Loucy (cell line): ENCODE measurements at regions not wholly inside any gene's neighbourhood (a gene's known extent, or its start where the extent isn't known, plus 50 kb on each side); places are given as distances from the start of the nearest gene placed in this dataset.

Source experiments
- H2AFZ ChIP-seq: fragments of 200-600 bp; sonication (generic); 2 replicates; pipeline ENCODE4 v1.6.0; 2016; ENCODE audit warnings: antibody characterized with exemption, mild to moderate bottlenecking, low read length, moderate library complexity
- H3F3A ChIP-seq: fragments of 200-600 bp; 2 replicates; pipeline ENCODE4 v1.6.0; 2016; ENCODE audit warnings: antibody characterized with exemption, low read depth, mild to moderate bottlenecking
- H3K27me3 ChIP-seq: fragments of 200-600 bp; sonication (generic); 2 replicates; pipeline ENCODE4 v1.6.1; 2014; ENCODE audit warnings: low read length, mild to moderate bottlenecking; ENCODE audit not compliant: insufficient read depth, poor library complexity, severe bottlenecking
- H3K36me3 ChIP-seq: fragments of 200-600 bp; sonication (generic); 2 replicates; pipeline ENCODE4 v1.6.1; 2016; ENCODE audit warnings: low read length; ENCODE audit not compliant: insufficient read depth
- H3K4me1 ChIP-seq: fragments of 200-600 bp; sonication (generic); 2 replicates; pipeline ENCODE4 v1.5.1; 2014; ENCODE audit warnings: low read length, mild to moderate bottlenecking; ENCODE audit not compliant: insufficient read depth, poor library complexity, severe bottlenecking
- H3K4me2 ChIP-seq: fragments of 200-600 bp; sonication (generic); 2 replicates; pipeline ENCODE4 v1.6.0; 2014; ENCODE audit warnings: antibody characterized with exemption, low read length, low read depth, mild to moderate bottlenecking; ENCODE audit not compliant: poor library complexity, severe bottlenecking
- H3K4me3 ChIP-seq: fragments of 200-600 bp; sonication (generic); 2 replicates; pipeline ENCODE4 v1.5.1; 2014; ENCODE audit warnings: low read length, mild to moderate bottlenecking, mixed read lengths; ENCODE audit not compliant: poor library complexity, severe bottlenecking
- H3K79me2 ChIP-seq: fragments of 200-600 bp; sonication (generic); 2 replicates; pipeline ENCODE4 v1.6.1; 2014; ENCODE audit warnings: low read length; ENCODE audit not compliant: insufficient read depth
- H3K9ac ChIP-seq: fragments of 200-600 bp; sonication (generic); 2 replicates; pipeline ENCODE4 v1.6.0; 2014; ENCODE audit warnings: mild to moderate bottlenecking, low read depth, low read length, moderate library complexity; ENCODE audit not compliant: poor library complexity, severe bottlenecking
- H3K9me2 ChIP-seq: fragments of 200-600 bp; sonication (generic); replicated peaks from 2 replicates; pipeline ENCODE4 v1.6.1; 2016; ENCODE audit warnings: low read depth, low read length, mixed read lengths
- H3K9me3 ChIP-seq: fragments of 200-600 bp; sonication (generic); 2 replicates; pipeline ENCODE4 v1.6.1; 2014; ENCODE audit warnings: mild to moderate bottlenecking, antibody characterized with exemption, low read length, low read depth; ENCODE audit not compliant: insufficient read depth
- H4K20me1 ChIP-seq: fragments of 200-600 bp; sonication (generic); 2 replicates; pipeline ENCODE4 v1.6.0; 2014; ENCODE audit warnings: antibody characterized with exemption, low read length, mild to moderate bottlenecking; ENCODE audit not compliant: insufficient read depth, poor library complexity, severe bottlenecking
- CTCF ChIP-seq: fragments of 200-600 bp; sonication (generic); conservative IDR thresholded peaks from 2 replicates; pipeline ENCODE4 v1.5.1; 2014; ENCODE audit warnings: mild to moderate bottlenecking, antibody characterized with exemption, low read length
- EZH2phosphoT487 ChIP-seq: fragments of 200-600 bp; IDR thresholded peaks from 2 replicates; pipeline ENCODE4 v1.6.1; 2018; ENCODE audit warnings: antibody characterized with exemption, mild to moderate bottlenecking, moderate library complexity, borderline replicate concordance

GRCh38 chr11:121794671-121795141 lies 321.3 kb downstream of the BLID start:
- H3K79me2 ChIP-seq = no peaks in the 10 kb centered on the region
- H4K20me1 ChIP-seq = no peaks in the 10 kb centered on the region
- H2AFZ ChIP-seq = no peak overlapping the region
- no peaks in the 10 kb centered on the region for H3K4me1 ChIP-seq
- TF ChIP-seq EZH2phosphoT487 (no peak), CTCF (no peak)
- H3F3A ChIP-seq = no peaks in the 10 kb centered on the region
- no peaks in the 10 kb centered on the region for H3K9me3 ChIP-seq
- H3K4me3 ChIP-seq = no peak overlapping the region
- no peaks in the 10 kb centered on the region for H3K9me2 ChIP-seq
- no peaks in the 10 kb centered on the region for H3K27me3 ChIP-seq
- H3K9ac ChIP-seq = no peak overlapping the region
- no peak overlapping the region for H3K4me2 ChIP-seq
- H3K36me3 ChIP-seq = no peaks in the 10 kb centered on the region

- H3K9me3 ChIP-seq = no peaks in the 10 kb centered on the region
- no peaks in the 10 kb centered on the region for H3K9me2 ChIP-seq
- H2AFZ ChIP-seq = no peak overlapping the region
- H3K27me3 ChIP-seq = no peaks in the 10 kb centered on the region
- no peak overlapping the region for H3K4me3 ChIP-seq
- no peak overlapping the region for H3K4me2 ChIP-seq
- no peaks in the 10 kb centered on the region for H3K4me1 ChIP-seq
- H4K20me1 ChIP-seq = no peaks in the 10 kb centered on the region
- H3K9ac ChIP-seq = no peak overlapping the region
- no peak for TF ChIP-seq CTCF
- no peaks in the 10 kb centered on the region for H3F3A ChIP-seq
- H3K36me3 ChIP-seq = no peaks in the 10 kb centered on the region
- no peaks in the 10 kb centered on the region for H3K79me2 ChIP-seq
Observed at GRCh38 chr11:121793916-121794315, 322.1 kb downstream of the BLID start.

GRCh38 chr11:121793291-121793690 lies 322.7 kb downstream of the BLID start:
- Histone ChIP-seq H3K4me3 (no peak overlapping the region), H3K4me2 (no peak overlapping the region), H3K9ac (no peak overlapping the region), H3K9me2 (no peaks in the 10 kb centered on the region), H3K4me1 (no peaks in the 10 kb centered on the region), H3K27me3 (no peaks in the 10 kb centered on the region), H3K79me2 (no peaks in the 10 kb centered on the region), H3K36me3 (no peaks in the 10 kb centered on the region), H3K9me3 (no peaks in the 10 kb centered on the region), H2AFZ (no peak overlapping the region), H4K20me1 (no peaks in the 10 kb centered on the region), H3F3A (no peaks in the 10 kb centered on the region)
- no peak for TF ChIP-seq CTCF
- no peak for TF ChIP-seq EZH2phosphoT487
